HG03280 (cell line): ENCODE measurements at regions not wholly inside any gene's neighbourhood (a gene's known extent, or its start where the extent isn't known, plus 50 kb on each side); places are given as distances from the start of the nearest gene placed in this dataset.

Experiments
- ATAC-seq: cut with Tn5 transposase; IDR thresholded peaks from one replicate; pipeline ENCODE4 v1.9.1; 2021; ENCODE audit warnings: mild to moderate bottlenecking, moderate library complexity; ENCODE audit not compliant: unreplicated experiment

DNA sequence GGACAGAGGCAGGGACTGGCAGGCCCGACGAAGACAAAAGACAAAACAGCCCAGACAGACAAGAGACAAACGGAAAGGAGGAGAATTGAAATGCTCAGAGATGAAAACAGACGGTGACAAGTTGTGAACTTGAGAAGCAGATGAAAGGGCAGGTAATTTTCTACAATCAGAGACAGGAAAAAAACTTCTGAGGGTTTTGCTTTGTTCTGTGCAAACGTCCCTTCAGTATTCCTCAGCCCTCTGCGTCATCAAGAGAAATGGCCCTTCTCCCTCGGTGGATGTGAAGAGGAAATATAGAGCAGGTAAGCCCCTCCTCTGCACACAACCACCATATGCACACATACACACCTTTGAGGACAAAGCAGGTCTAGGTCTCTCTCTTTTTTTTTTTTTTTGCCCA lies 206.6 kb downstream of the UACA start:
- no peak for ATAC-seq

DNA sequence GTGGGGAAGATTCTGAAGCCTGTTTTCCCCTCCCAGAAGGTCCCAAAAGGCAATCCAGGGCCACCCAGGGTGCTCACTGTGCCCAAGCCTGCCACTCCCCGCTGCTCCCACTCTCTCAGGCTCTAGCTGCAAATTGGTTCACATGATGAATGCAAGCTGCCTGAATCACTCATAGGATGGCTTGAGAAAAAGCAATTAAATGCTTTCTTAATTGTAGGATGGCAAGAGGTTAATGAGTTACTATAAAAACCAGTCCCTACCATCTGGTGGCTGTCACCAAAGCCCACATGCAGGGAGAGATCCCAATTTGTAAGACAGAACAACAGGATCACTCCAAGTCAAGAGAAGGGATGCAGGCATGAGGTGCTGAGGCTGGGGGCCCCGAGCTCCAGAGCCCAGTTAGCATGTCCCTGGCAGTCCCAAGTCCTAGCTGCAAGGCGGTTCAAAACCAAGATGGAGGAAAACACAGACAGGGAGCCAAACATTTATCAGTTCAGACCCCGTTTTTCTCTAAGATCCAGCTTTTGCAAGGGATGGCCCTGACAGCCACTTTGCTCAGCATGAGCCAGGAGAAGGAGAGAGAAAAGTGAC lies 207.1 kb downstream of the UACA start:
- ATAC-seq, result no peak

DNA sequence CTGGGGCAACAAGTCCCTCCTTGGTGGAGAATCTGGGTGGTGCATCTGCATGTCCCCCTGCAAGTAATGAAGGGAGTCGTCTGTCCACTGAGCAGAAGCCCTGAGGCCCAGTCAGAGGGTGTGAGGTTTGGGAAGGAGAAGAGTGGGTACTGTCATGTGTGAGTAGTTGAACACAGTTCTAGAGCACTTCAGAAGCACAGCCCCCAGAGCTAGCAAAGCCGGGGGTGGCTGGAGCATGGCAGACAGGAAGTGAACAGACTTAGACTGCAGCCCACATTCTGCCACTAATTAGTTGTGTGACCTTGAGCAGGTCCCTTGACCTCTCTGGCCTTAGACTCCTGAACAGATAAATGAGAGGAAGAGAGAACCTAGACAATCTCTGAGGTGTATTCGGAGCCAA lies 207.6 kb downstream of the UACA start:
- no peak for ATAC-seq

GRCh38 chr15:70547846-70548487 lies 215.4 kb downstream of the UACA start:
- no peak for ATAC-seq

GRCh38 chr15:70545526-70545925 lies 217.8 kb downstream of the UACA start:
- no peak for ATAC-seq

DNA sequence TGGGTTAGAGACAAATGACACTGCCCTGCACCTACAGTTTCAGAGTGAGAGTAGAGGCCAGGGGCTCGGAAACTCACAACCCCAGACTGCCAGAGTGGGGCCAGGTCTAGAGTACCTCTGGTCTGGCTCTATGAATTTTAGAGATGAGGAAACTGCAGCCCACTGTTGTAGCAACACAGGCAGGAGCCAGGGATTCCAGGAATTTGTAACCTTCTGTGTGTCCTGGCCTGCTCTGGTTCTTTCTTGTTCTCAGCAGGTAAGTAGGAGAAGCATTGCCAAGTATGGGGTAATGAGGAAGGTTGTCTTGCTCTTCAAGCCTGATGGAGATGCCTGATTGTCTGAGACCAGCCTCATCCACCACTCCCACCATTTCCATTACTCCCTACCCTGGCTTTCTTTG lies 221.8 kb downstream of the UACA start:
- ATAC-seq, result no peak

GRCh38 chr15:70539912-70540530 lies 223.3 kb downstream of the UACA start:
- ATAC-seq, result no peak

DNA sequence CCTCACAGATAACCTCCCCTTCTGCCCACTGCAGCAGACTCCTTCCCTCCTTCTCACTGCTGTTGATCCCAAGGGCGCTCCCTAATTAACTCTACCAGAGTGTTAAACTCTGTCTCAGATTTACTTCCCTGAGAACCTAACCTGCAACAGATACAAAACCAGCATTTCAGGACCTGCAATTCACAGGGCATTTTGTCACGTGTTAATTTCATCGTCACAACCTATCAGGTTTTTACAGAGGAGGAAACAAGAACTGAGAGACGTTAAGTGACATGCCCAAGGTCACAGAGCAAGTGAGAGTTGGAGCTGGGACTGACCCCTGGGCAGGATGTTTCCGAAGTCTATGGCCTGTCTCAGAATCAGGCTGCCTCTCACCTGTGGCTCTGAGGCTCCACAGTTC lies 223.9 kb downstream of the UACA start:
- ATAC-seq, result no peak

- ATAC-seq, result no peak
Observed at GRCh38 chr15:70538278-70538677, 225.1 kb downstream of the UACA start.

GRCh38 chr15:70535955-70536338 lies 227.4 kb downstream of the UACA start:
- no peak for ATAC-seq

DNA sequence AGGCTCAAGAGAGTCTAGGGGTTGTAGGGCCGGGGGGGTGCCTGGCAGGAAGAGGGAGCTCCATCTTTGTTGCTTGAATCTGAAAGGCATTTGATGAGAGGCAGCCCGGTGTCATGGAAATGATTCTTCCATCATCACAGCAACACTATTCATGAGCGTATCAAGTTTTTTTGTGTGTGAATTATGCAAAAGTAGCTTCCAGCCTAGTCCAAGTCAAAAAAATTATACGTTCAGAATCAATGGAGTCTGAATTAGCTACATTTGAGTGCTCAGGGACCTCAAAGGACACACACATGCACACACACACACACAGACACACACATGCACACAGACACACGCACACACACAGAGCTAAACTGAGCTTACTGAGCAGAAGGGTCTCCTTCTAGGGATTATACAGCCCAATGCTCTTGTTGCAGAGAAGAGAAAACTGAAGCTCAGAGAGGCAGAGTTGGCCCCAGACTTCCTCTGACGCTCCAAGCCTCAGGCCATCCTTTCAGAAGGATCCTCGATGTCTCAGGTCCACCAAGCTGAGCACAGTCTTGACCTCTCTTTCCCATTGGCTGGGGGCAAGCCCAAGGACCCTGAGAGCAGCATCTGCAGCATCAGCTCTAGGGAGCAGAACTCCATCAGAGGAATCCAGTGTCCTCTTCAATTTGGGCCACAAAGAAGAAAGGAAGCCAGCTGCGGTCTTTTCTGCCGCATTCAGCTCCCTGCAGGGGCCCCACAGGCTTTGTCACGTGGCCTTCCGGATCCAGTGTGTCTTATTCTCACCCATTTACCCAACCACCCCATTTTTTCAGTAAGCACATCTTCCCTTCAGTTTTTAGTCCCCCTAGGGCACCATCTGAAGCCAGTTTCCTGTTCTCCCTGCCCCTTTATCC lies 228.0 kb downstream of the UACA start:
- no peak for ATAC-seq

DNA sequence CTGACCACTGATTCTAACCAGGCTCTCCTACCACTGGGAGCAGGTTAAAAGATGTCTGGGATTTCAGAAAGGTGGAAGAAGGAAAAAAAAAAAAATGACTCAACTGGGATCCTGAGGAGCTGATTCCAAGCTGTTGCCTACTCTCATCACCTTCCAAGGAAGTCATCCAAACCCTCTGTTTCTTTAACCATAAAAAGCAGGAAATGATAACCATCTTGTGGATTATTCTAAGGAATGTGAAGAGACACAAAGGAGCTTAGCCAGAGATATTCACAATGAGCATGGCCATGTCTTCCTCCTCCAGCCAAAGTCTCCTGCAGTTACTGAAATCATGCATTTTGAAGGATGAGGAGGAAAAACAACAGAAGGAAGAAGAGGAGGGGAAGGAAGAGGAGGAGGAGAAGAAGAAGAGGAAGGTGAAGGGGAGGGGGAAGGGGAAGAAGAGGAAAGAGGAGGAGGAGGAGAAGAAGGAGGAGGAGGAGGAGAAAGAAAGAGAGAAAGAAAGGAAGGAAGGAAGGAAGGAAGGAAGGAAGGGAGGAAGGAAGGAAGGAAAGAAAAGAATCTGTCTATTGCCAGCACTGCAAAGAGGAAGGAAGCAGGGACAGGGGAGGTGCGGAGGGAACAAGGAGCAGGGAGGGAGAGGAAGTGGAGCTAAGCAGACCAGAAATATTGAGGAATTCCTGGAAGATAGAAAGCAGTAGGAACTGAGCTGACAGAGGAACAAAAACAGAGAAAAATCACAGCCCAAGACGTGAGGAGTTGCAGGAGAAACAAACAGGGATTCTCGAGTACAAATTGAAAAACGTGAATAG lies 229.2 kb downstream of the UACA start:
- no peak for ATAC-seq

GRCh38 chr15:70532531-70533186 lies 230.7 kb downstream of the UACA start:
- no peak for ATAC-seq

- no peak for ATAC-seq
Observed at GRCh38 chr15:70531576-70531975, 231.8 kb downstream of the UACA start.

DNA sequence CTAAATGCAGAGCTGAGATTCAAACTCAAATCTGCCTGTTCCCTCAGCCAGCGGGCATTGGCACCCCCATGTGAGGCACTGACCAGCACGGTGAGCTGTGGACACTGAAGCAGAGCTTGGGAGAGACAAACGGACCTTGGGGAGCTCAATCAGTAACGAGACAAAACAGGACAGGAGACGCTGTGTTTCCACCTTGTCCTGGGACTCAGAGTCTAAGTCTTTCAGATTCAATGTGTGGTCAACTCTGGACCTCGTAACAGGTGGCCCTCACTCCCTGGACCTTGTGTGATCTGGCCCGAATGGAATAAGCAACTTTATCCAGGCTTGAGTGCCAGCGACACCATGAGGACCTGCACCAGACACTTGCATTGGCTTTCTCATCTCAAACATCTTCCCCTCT lies 232.5 kb downstream of the UACA start:
- ATAC-seq, result no peak

GRCh38 chr15:70530503-70530902 lies 232.9 kb downstream of the UACA start:
- ATAC-seq, result no peak

DNA sequence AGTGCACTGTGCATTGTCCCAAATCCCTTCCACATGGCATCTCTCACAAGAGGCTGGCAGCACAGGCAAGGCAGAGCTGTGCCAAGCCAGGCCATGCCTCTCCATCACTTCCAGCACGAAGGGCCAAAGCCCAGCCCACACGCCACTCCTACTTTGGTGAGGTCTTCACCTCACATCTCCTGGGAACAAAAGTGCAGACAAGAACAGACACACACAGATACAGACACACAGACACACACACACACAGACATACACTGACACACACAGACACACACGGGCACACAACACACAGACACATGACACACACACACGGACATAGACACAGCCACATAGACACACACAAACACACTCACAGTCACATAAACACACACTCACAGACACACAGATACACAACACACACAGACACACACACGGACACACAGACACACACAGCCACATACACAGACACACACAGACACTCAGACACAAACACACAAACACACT lies 233.3 kb downstream of the UACA start:
- ATAC-seq, result no peak

DNA sequence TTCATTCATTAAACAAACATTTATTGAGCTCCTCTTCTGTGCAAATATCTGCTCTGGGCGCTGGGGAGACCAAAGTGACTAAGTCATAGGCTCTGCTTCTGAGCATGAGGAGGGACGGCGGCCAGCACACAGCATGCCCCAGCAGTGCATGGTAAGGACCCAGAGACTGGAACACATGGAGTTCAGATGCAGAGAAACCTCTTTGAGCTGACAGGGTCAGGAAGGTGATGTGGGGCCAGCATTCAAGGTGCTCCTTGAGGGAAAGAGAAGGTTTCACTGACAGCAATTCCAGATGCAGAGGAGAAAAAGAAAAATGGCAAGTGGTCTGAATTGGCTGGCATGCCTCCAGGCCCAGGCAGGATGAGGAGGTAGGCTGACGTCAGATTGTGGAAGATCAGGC lies 234.5 kb downstream of the UACA start:
- ATAC-seq, result no peak

DNA sequence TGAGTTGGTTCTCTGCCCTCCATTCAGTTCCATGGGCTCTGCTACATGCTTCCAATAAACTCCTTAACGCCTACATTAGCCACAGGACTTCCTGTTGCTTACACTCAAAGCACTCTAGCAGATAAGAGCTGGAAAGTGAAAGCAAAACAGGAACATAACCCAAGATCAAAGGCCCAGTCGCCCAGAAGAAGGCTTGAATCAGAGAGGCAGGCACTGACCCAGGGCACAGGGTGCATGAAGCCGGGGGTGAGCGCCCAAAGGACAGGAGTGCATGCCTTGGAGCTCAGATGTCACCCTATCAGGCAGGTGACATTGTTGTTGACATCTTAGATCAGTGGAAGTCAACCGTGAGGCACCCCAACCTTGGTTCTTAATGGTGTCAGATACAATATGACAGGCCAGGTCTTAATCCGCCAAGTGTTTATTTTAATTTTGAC lies 235.1 kb downstream of the UACA start:
- peak; percentile 58 for ATAC-seq

DNA sequence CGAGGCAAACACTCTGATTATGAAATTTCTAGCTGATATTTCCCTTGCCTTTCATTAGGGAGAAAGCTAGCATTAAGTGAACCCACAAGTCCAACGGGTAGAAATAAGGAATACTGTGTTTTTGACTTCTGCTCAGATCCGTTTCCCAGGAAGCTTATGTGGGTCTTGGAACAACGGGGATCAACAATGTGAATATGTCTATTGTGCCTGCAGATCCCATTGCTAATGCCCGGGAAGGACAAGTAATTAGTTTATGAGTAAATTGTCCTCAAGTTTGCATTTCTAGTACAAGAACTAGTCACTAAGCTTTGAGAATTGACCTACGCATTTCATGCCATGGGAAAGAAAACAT lies 236.4 kb downstream of the UACA start:
- ATAC-seq, result no peak
